Ishikawa (cell line): ENCODE measurements at regions not wholly inside any gene's neighbourhood (a gene's known extent, or its start where the extent isn't known, plus 50 kb on each side); places are given as distances from the start of the nearest gene placed in this dataset.

Experiments used
- CEBPB ChIP-seq: IDR thresholded peaks from 2 replicates; pipeline ENCODE4 v1.6.1; 2012
- CREB1 ChIP-seq: IDR thresholded peaks from 2 replicates; pipeline ENCODE4 v1.6.1; 2012; ENCODE audit warnings: low read depth
- EGR1 ChIP-seq: IDR thresholded peaks from 2 replicates; pipeline ENCODE4 v1.6.1; 2012
- EP300 ChIP-seq: IDR thresholded peaks from 2 replicates; pipeline ENCODE4 v1.6.1; 2012; ENCODE audit warnings: borderline replicate concordance
- FOXM1 ChIP-seq: IDR thresholded peaks from 2 replicates; pipeline ENCODE4 v1.6.1; 2012; ENCODE audit warnings: low read depth, borderline replicate concordance
- NFIC ChIP-seq: IDR thresholded peaks from 2 replicates; pipeline ENCODE4 v1.6.1; 2012
- RAD21 ChIP-seq: IDR thresholded peaks from 2 replicates; pipeline ENCODE4 v1.6.1; 2012; ENCODE audit warnings: low read depth
- TAF1 ChIP-seq: IDR thresholded peaks from 2 replicates; pipeline ENCODE4 v1.6.1; 2012; ENCODE audit warnings: low read depth, mild to moderate bottlenecking
- TCF12 ChIP-seq: IDR thresholded peaks from 2 replicates; pipeline ENCODE4 v1.6.1; 2012; ENCODE audit warnings: low read depth
- TEAD4 ChIP-seq: IDR thresholded peaks from 2 replicates; pipeline ENCODE4 v1.6.1; 2012
- YY1 ChIP-seq: IDR thresholded peaks from 2 replicates; pipeline ENCODE4 v1.6.1; 2012; ENCODE audit warnings: low read depth
- ZBTB7A ChIP-seq: IDR thresholded peaks from 2 replicates; pipeline ENCODE4 v1.6.1; 2012; ENCODE audit warnings: low read depth
- TF ChIP-seq, protein P1 (sequence below): IDR thresholded peaks from 2 replicates; pipeline ENCODE4 v1.6.1; 2012
- TF ChIP-seq, protein P2 (sequence below): IDR thresholded peaks from 2 replicates; pipeline ENCODE4 v1.6.1; 2012
- TF ChIP-seq, protein P3 (sequence below): IDR thresholded peaks from 2 replicates; pipeline ENCODE4 v1.6.1; 2012; ENCODE audit warnings: low read depth, mild to moderate bottlenecking

DNA sequence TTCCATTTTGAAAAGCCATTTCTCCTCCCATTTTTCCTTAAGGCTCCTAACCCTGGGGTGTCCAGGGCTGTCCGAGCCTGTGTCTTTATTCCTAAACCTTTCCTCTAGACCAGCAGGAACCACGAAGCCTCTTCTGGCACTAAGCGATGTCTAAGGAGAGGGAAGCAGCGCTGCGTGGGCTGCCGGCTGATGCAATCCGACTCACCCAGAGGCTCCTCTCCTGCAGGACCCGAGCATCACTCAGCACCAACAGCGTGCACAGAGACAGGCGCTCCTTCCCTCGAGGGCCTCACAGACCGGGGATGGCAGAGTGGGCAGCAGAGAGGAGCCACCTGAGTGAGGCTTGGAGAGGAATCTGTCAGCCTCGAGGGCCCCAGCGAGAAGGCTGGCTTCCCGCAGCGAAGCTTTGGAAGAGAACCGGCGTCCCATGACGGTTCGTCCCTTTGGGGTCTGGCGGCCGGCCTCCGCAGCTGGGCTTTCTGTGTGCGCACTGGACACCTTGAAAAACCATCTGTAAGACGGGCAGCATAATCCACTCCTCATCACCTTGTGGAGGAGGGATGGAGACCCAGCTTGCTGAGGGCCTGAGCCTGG, 174.3 kb downstream of the FOXL1 start:
- TF ChIP-seq RAD21 (no peak), EGR1 (no peak), FOXM1 (no peak), TCF12 (no peak), YY1 (no peak), TAF1 (no peak), CREB1 (no peak), EP300 (no peak), CEBPB (no peak), ZBTB7A (no peak), TEAD4 (no peak), NFIC (no peak)
- TF ChIP-seq, protein P1, sequence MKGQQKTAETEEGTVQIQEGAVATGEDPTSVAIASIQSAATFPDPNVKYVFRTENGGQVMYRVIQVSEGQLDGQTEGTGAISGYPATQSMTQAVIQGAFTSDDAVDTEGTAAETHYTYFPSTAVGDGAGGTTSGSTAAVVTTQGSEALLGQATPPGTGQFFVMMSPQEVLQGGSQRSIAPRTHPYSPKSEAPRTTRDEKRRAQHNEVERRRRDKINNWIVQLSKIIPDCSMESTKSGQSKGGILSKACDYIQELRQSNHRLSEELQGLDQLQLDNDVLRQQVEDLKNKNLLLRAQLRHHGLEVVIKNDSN: no peak
- TF ChIP-seq, protein P2, sequence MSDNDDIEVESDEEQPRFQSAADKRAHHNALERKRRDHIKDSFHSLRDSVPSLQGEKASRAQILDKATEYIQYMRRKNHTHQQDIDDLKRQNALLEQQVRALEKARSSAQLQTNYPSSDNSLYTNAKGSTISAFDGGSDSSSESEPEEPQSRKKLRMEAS: no peak
- TF ChIP-seq, protein P3, sequence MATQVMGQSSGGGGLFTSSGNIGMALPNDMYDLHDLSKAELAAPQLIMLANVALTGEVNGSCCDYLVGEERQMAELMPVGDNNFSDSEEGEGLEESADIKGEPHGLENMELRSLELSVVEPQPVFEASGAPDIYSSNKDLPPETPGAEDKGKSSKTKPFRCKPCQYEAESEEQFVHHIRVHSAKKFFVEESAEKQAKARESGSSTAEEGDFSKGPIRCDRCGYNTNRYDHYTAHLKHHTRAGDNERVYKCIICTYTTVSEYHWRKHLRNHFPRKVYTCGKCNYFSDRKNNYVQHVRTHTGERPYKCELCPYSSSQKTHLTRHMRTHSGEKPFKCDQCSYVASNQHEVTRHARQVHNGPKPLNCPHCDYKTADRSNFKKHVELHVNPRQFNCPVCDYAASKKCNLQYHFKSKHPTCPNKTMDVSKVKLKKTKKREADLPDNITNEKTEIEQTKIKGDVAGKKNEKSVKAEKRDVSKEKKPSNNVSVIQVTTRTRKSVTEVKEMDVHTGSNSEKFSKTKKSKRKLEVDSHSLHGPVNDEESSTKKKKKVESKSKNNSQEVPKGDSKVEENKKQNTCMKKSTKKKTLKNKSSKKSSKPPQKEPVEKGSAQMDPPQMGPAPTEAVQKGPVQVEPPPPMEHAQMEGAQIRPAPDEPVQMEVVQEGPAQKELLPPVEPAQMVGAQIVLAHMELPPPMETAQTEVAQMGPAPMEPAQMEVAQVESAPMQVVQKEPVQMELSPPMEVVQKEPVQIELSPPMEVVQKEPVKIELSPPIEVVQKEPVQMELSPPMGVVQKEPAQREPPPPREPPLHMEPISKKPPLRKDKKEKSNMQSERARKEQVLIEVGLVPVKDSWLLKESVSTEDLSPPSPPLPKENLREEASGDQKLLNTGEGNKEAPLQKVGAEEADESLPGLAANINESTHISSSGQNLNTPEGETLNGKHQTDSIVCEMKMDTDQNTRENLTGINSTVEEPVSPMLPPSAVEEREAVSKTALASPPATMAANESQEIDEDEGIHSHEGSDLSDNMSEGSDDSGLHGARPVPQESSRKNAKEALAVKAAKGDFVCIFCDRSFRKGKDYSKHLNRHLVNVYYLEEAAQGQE: no peak

DNA sequence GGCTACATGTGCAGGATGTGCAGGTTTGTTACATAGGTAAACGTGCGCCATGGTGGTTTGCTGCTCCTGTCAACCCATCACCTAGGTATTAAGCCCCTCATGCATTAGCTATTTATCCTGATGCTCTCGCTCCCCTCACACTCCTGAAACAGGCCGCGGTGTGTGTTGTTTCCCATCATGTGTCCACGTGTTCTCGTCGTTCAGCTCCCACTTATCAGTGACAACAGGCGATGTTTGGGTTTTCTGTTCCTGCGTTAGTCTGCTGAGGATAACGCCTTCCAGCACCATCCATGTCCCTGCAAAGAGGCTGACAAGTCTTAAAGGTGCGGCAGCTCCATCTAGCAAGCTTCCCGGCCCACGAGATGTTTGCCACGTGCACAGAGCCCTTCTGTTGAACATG, 175.1 kb downstream of the FOXL1 start:
- TF ChIP-seq CEBPB: no peak
- no peak for TF ChIP-seq ZBTB7A
- no peak for TF ChIP-seq EP300

DNA sequence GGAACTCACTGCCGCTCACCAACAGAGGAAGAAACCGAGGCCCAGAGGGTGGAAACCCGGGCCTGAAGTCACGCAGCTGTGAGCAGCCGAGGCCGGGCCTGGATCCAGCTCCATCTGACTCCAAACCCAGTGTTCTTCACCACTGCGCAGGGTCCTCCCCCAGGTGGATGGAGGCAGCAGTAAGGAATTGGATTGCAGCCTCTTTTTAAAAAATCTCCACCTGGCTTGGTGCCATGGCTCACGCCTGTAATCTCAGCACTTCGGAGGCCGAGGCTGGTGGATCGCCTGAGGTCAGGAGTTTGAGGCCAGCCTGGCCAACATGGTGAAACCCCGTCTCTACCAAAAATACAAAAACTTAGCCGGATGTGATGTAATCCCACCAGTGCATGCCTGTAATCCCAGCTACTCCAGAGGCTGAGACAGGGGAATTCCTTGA, 177.2 kb downstream of the FOXL1 start:
- no peak for TF ChIP-seq YY1
- no peak for TF ChIP-seq FOXM1
- no peak for TF ChIP-seq CEBPB
- no peak for TF ChIP-seq ZBTB7A
- TF ChIP-seq CREB1: no peak
- TF ChIP-seq, protein P2: no peak
- TF ChIP-seq EP300: no peak
- TF ChIP-seq RAD21: no peak
- TF ChIP-seq, protein P1: no peak
- no peak for TF ChIP-seq NFIC
- no peak for TF ChIP-seq EGR1
- TF ChIP-seq TAF1: no peak

DNA sequence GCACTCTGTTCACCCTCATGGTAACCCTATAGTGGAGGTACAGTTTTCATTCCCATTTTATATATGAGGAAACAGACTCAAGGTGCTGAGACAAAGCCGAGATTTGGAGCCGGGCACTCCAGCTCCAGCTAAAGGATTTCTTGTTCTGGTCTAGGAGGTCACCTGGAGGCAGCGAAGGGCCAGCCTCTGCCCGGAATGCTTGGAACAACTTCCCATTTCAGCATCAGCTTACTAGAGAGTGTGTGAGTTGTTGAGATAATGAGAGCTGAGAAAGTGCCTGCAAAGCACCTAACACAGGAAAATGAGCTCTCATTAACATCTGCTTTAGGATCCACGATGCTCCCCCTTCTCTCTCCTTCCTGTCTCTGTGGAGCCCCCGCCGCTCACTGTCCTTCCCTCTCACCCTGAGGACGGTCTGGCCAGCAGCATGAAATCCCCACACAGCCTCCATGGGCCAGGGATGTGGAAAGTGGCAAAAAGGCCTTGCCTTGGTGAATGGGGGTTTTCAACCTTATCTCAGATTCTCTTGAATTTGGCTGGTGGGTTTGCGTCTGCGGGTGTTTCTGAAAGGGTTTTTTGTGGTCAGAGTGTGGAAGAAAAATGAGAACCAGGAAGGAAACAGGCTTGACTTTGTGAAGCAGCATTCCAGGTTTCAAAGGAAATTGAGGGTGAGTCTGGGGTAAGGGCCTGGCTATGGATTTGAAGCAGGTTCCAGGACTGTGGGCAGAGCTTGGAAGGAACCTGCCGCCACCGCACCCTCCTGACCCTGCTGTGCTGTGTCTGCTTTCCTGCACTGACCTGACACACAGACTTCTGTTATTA, 178.7 kb downstream of the FOXL1 start:
- TF ChIP-seq EGR1 (no peak), EP300 (no peak)

DNA sequence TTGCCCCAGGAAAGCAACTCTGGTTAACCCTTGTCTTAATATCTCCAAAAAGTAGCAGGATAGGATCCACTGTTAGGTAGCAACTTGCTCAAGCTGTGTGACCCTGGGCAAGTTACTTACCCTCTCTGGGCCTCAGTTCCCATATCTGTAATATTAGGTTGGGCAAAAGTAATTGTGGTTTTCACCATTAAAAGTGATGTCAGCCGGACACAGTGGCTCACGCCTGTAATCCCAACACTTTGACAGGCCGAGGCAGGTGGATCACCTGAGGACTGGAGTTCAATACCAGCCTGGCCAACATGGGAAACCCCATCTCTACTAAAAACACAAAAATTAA, 179.3 kb downstream of the FOXL1 start:
- TF ChIP-seq FOXM1 (no peak), TAF1 (no peak), NFIC (no peak), ZBTB7A (no peak), TEAD4 (no peak), TCF12 (no peak), RAD21 (no peak), CREB1 (no peak)
- TF ChIP-seq, protein P3: no peak

DNA sequence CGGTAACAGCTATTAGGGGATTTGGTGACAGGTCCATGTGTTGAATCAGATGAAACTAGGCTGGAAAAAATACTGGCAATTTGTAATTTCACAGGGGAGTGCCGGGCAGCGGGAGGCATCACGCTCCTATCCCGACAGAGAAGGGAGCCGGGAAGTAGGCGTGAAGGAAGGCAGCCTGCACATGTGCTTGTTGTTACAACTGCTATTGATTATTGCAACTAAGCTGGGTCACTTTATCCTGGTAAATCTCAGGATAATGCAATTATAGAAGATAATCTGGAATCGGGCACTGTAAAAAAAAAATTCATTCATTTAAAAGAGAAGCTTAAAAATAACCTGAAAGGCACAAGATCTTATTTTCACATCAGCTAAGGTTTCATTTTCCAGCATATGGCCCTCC, 180.6 kb downstream of the FOXL1 start:
- TF ChIP-seq EGR1 (no peak), TEAD4 (no peak), FOXM1 (no peak)
- TF ChIP-seq, protein P2: no peak
